Spleen (tissue), 11 donors: ENCODE measurements at regions not wholly inside any gene's neighbourhood (a gene's known extent, or its start where the extent isn't known, plus 50 kb on each side); places are given as distances from the start of the nearest gene placed in this dataset.

Experiments
- DNase-seq: peaks from one replicate; pipeline ENCODE4 v3.0.0-alpha.2; 2020
- H3K27ac ChIP-seq, 8 donors: fragments of 200-600 bp; sonication (generic) in 7 of 8; 1 replicate in 4 of 8; 2 replicates in 4 of 8; pipeline versions ENCODE4 v1.5.0 to v1.8.0; 2016 to 2021; ENCODE audit warnings: inconsistent platforms in 4 of 8, mild to moderate bottlenecking in 4 of 8, moderate library complexity in 1 of 8
- H3K27me3 ChIP-seq, 7 donors: fragments of 200-600 bp; sonication (generic) in 6 of 7; replicated peaks in 1 of 7; 1 replicate in 4 of 7; 2 replicates in 3 of 7; pipeline versions ENCODE4 v1.5.0 to v1.8.0; 2016 to 2021; ENCODE audit warnings: inconsistent platforms in 3 of 7, mild to moderate bottlenecking in 1 of 7
- H3K36me3 ChIP-seq, 6 donors: fragments of 200-600 bp; sonication (generic) in 5 of 6; 1 replicate in 4 of 6; 2 replicates in 2 of 6; pipeline versions ENCODE4 v1.5.0 to v1.8.0; 2016 to 2021; ENCODE audit warnings: inconsistent platforms in 2 of 6
- H3K4me1 ChIP-seq, 6 donors: fragments of 200-600 bp; sonication (generic) in 5 of 6; 1 replicate in 3 of 6; 2 replicates in 3 of 6; pipeline versions ENCODE4 v1.5.0 to v1.8.0; 2016 to 2021; ENCODE audit warnings: inconsistent platforms in 3 of 6
- H3K4me3 ChIP-seq, 8 donors: fragments of 200-600 bp; sonication (generic) in 7 of 8; 1 replicate in 4 of 8; 2 replicates in 4 of 8; pipeline versions ENCODE4 v1.5.0 to v1.8.0; 2016 to 2021; ENCODE audit warnings: inconsistent platforms in 4 of 8, mild to moderate bottlenecking in 4 of 8, moderate library complexity in 2 of 8
- H3K9me3 ChIP-seq, 8 donors: fragments of 200-600 bp; sonication (generic) in 7 of 8; 1 replicate in 4 of 8; 2 replicates in 4 of 8; pipeline versions ENCODE4 v1.5.0 to v1.8.0; 2016 to 2021; ENCODE audit warnings: inconsistent platforms in 4 of 8
- POLR2A ChIP-seq, 3 donors: fragments of 450-650 bp; IDR thresholded peaks; one replicate each; pipeline ENCODE4 v1.5.1; 2017; ENCODE audit warnings: antibody characterized with exemption in 3 of 3, mild to moderate bottlenecking in 1 of 3
- POLR2AphosphoS5 ChIP-seq, 3 donors: sonication (generic); formaldehyde crosslinking; IDR thresholded peaks; one replicate each; pipeline ENCODE4 v1.5.1; 2017; ENCODE audit warnings: antibody characterized with exemption in 3 of 3
- WGBS, 5 donors: extraction: QIAGEN DNeasy Blood & Tissue Kit in 3 of 5; methylation state at CpG; one replicate each; pipeline versions ENCODE4 v1.1.5 to v1.1.7; 2013 to 2018; 5-methylcytosine and 5-hydroxymethylcytosine counted together
- intact Hi-C: fragments of 100-400 bp; cut with DNase I; formaldehyde crosslinking; loops from one replicate; pipeline ENCODE4 v1.15.0; 2023; ENCODE audit warnings: low total_unique reads
- TF ChIP-seq, protein P1 (sequence below), 11 experiments: fragments of 200-600 bp in 7 of 11; fragments of 450-650 bp in 4 of 11; sonication (generic) in 4 of 11; IDR thresholded peaks in 8 of 11; conservative IDR thresholded peaks in 3 of 11; 1 replicate in 7 of 11; 2 replicates in 4 of 11; pipeline versions ENCODE4 v1.4.0 to v1.8.0; 2016 to 2021; ENCODE audit warnings: antibody characterized with exemption in 11 of 11, inconsistent platforms in 4 of 11, mild to moderate bottlenecking in 1 of 11
- donor health status: healthy with polysubstance abuse.
- donor health status: DM: no; HTN: no; CAD: no; lungs with moderate emphysema.
- donor health status: DM: no; HTN: no; CAD: no.
- donor health status: Bipolar disorder and iron deficiency.
- donor health status: healthy.
- donor health status: DM: no; HTN: no; CAD: no.
- donor health status: DM: yes; HTN: yes; CAD: no.

GRCh38 chr6:25188232-25188631, 90.9 kb upstream of the CARMIL1 start:
- Histone ChIP-seq H3K4me1 (peaks cover 0 to 7% (median 0%) of the 10 kb centered on the region in 6 donors), H3K27ac (no peak overlapping the region), H3K27me3 (no peaks in the 10 kb centered on the region), H3K36me3 (no peaks in the 10 kb centered on the region), H3K4me3 (no peak overlapping the region), H3K9me3 (no peaks in the 10 kb centered on the region)
- no peak for TF ChIP-seq POLR2A (IDR thresholded peaks at IDR 0.05)
- no peak for TF ChIP-seq POLR2AphosphoS5 (IDR thresholded peaks at IDR 0.05)
- TF ChIP-seq, protein P1, sequence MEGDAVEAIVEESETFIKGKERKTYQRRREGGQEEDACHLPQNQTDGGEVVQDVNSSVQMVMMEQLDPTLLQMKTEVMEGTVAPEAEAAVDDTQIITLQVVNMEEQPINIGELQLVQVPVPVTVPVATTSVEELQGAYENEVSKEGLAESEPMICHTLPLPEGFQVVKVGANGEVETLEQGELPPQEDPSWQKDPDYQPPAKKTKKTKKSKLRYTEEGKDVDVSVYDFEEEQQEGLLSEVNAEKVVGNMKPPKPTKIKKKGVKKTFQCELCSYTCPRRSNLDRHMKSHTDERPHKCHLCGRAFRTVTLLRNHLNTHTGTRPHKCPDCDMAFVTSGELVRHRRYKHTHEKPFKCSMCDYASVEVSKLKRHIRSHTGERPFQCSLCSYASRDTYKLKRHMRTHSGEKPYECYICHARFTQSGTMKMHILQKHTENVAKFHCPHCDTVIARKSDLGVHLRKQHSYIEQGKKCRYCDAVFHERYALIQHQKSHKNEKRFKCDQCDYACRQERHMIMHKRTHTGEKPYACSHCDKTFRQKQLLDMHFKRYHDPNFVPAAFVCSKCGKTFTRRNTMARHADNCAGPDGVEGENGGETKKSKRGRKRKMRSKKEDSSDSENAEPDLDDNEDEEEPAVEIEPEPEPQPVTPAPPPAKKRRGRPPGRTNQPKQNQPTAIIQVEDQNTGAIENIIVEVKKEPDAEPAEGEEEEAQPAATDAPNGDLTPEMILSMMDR (IDR thresholded peaks at IDR 0.05 in 8 of 11, conservative IDR thresholded peaks at IDR 0.05 in 3 of 11): no peak
- intact Hi-C loops: no loop called here
- DNase-seq: no peak
- whole genome bisulfite sequencing, 5 donors: 90 to 95% (median 93%) methylated on average over 1 of the region's 1 CpG

GRCh38 chr6:25192590-25193459, 86.3 kb upstream of the CARMIL1 start:
- WGBS, 5 donors: 65 to 80% (median 70%) methylated on average over 6 of the region's 6 CpGs
- Histone ChIP-seq H3K9me3 (no peaks in the 10 kb centered on the region), H3K36me3 (no peaks in the 10 kb centered on the region), H3K27ac (peak overlapping the region in 7 of 8 donors; percentile 10 to 79 (median 73)), H3K27me3 (no peaks in the 10 kb centered on the region), H3K4me1 (peaks cover 0 to 7% (median 0%) of the 10 kb centered on the region in 6 donors), H3K4me3 (no peak overlapping the region)
- no peak for DNase-seq
- intact Hi-C loops: no loop called here
- TF ChIP-seq, protein P1 (IDR thresholded peaks at IDR 0.05 in 8 of 11, conservative IDR thresholded peaks at IDR 0.05 in 3 of 11): no peak
- TF ChIP-seq POLR2AphosphoS5 (IDR thresholded peaks at IDR 0.05): peak in 1 of 3 donors; percentile 67

DNA sequence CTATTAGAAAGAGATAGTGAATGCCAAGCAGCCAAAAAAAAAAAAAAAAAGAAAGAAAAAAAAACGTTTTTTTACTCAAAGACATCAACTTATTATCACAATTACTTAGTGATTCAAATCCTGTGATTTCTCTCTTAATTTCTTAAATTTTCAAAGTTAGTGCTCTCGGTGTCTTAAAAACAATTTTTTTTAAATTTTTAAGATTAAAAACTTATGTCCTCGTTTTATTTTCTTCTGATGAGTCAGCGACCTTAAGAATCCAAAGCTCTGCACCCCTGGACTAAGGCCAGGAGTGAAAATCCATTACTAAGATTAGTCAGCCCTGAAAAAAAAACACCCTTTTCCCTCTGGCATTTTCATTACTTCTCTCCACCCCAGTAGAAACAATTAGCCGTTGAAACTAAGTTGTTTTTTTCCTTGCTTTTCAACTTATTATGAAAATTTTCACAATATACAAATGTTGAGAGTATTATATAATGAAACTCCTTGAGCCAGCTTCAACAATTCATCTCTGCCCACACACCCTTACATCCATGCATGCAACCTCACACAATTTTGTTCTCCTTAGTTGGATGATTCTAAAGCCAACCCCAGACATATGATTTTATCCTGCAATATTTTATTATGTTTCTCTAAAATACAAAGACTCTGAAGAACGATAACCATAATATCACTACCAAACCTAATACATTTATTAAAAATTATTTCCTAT, 85.6 kb upstream of the CARMIL1 start:
- TF ChIP-seq, protein P1 (IDR thresholded peaks at IDR 0.05 in 8 of 11, conservative IDR thresholded peaks at IDR 0.05 in 3 of 11): no peak
- TF ChIP-seq POLR2A (IDR thresholded peaks at IDR 0.05) (no peak), POLR2AphosphoS5 (IDR thresholded peaks at IDR 0.05) (no peak)
- Histone ChIP-seq H3K27me3 (no peaks in the 10 kb centered on the region), H3K36me3 (no peaks in the 10 kb centered on the region), H3K4me1 (peaks cover 0 to 7% (median 0%) of the 10 kb centered on the region in 6 donors), H3K27ac (peak overlapping the region in 7 of 8 donors; percentile 10 to 79 (median 73)), H3K4me3 (no peak overlapping the region), H3K9me3 (no peaks in the 10 kb centered on the region)
- DNase-seq: no peak
- WGBS, 5 donors: 43 to 68% (median 66%) methylated on average over 6 of the region's 6 CpGs
- intact Hi-C loops: no loop called here

DNA sequence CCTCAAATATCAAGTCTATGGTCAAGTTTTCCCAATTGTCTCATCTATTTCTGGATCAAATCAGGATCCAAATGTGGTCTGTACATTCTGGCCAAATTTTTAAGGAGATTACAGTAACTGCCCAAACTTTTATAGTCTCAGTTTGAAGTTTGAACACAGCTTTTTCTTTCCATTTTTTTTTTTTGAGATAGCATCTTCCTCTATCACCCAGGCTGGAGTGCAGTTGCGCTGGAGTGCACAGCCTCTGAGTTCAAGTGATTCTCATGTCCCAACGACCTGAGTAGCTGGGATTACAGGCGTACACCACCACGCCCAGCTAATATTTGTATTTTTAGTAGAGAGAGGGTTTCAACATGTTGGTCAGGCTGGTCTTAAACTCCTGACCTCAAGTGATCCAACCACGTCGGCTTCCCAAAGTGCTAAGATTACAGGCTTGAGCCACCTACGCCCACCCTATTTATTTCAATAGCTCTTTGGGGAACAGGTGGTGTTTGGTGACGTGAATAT, 84.9 kb upstream of the CARMIL1 start:
- intact Hi-C loops: no loop called here
- H3K9me3 ChIP-seq: no peaks in the 10 kb centered on the region
- 83 to 91% (median 84%) methylated on average over 8 of the region's 8 CpGs for WGBS, 5 donors
- no peak for TF ChIP-seq POLR2A (IDR thresholded peaks at IDR 0.05)
- TF ChIP-seq, protein P1 (IDR thresholded peaks at IDR 0.05 in 8 of 11, conservative IDR thresholded peaks at IDR 0.05 in 3 of 11): no peak
- no peak for TF ChIP-seq POLR2AphosphoS5 (IDR thresholded peaks at IDR 0.05)
- DNase-seq: no peak
- no peak overlapping the region for H3K4me3 ChIP-seq
- H3K36me3 ChIP-seq: no peaks in the 10 kb centered on the region
- H3K27me3 ChIP-seq: no peaks in the 10 kb centered on the region
- peaks cover 0 to 7% (median 0%) of the 10 kb centered on the region in 6 donors for H3K4me1 ChIP-seq
- H3K27ac ChIP-seq: peak overlapping the region in 7 of 8 donors; percentile 10 to 79 (median 73)
